B cell (primary cell): ENCODE measurements at regions not wholly inside any gene's neighbourhood (a gene's known extent, or its start where the extent isn't known, plus 50 kb on each side); places are given as distances from the start of the nearest gene placed in this dataset.

Experiments
- ATAC-seq: fragments of 200-7000 bp; cut with Tn5 transposase; one replicate; pipeline ENCODE4 v1.10.0; 2021; ENCODE audit warnings: low read depth, mild to moderate bottlenecking, moderate number of reproducible peaks, moderate library complexity
- CTCF ChIA-PET: fragments of 350-600 bp; sonication (Branson Sonifier 250); formaldehyde crosslinking; loops from one replicate; lab custom pipeline; 2021; ENCODE audit warnings: antibody characterized with exemption, inconsistent platforms; lab: Charles Lee
- POLR2A ChIA-PET: fragments of 350-600 bp; sonication (Branson Sonifier 250); formaldehyde crosslinking; loops from one replicate; lab custom pipeline; 2021; ENCODE audit warnings: antibody characterized with exemption; lab: Charles Lee
- DNase-seq: peaks from one replicate; pipeline ENCODE4 v3.0.0; 2013
- H2AFZ ChIP-seq: 2 replicates; pipeline ENCODE4 v1.6.1; 2012; ENCODE audit warnings: mild to moderate bottlenecking, low read depth, low read length; ENCODE audit not compliant: insufficient read depth, poor library complexity, severe bottlenecking
- H3K27ac ChIP-seq, 2 donors: 1 replicate in 1 of 2; 2 replicates in 1 of 2; pipeline ENCODE4 v1.5.1; 2012 to 2013; ENCODE audit warnings: low read length in 2 of 2, mild to moderate bottlenecking in 2 of 2, moderate library complexity in 1 of 2
- H3K27me3 ChIP-seq, 4 experiments: fragments of 200-600 bp in 1 of 4; sonication (generic) in 1 of 4; replicated peaks in 1 of 4; 1 replicate in 2 of 4; 2 replicates in 2 of 4; pipeline versions ENCODE4 v1.6.1 to v1.7.0; 2013 to 2016; ENCODE audit warnings: low read length in 3 of 4, mild to moderate bottlenecking in 2 of 4, mixed read lengths in 1 of 4, moderate library complexity in 1 of 4; ENCODE audit not compliant: insufficient read depth in 4 of 4, control insufficient read depth in 3 of 4; ENCODE audit errors: control extremely low read depth in 1 of 4
- H3K36me3 ChIP-seq, 2 experiments: replicated peaks in 1 of 2; 1 replicate in 1 of 2; 2 replicates in 1 of 2; pipeline versions ENCODE4 v1.6.1 to v1.7.1; 2013; ENCODE audit warnings: low read length in 1 of 2; ENCODE audit not compliant: insufficient read depth in 2 of 2, control insufficient read depth in 1 of 2; ENCODE audit errors: control extremely low read depth in 1 of 2, extremely low read depth in 1 of 2
- H3K4me1 ChIP-seq, 2 donors: fragments of 200-600 bp in 1 of 2; sonication (generic) in 1 of 2; 1 replicate in 1 of 2; 2 replicates in 1 of 2; pipeline versions ENCODE4 v1.5.1 to v1.6.1; 2013 to 2017; ENCODE audit warnings: low read length in 2 of 2; ENCODE audit not compliant: control insufficient read depth in 2 of 2, insufficient read depth in 2 of 2
- H3K4me2 ChIP-seq: replicated peaks from 2 replicates; pipeline ENCODE3; 2012; ENCODE audit warnings: mild to moderate bottlenecking, low read depth, low read length; ENCODE audit not compliant: poor library complexity, severe bottlenecking
- H3K4me3 ChIP-seq, 5 experiments: fragments of 200-600 bp in 1 of 5; sonication (generic) in 1 of 5; 1 replicate in 3 of 5; 2 replicates in 2 of 5; pipeline versions ENCODE4 v1.5.1 to v1.7.0; 2011 to 2016; ENCODE audit warnings: low read length in 4 of 5, mild to moderate bottlenecking in 4 of 5, low read depth in 2 of 5, control low read depth in 1 of 5, moderate library complexity in 1 of 5; ENCODE audit not compliant: insufficient read depth in 1 of 5; ENCODE audit errors: control extremely low read depth in 1 of 5, extremely low read depth in 1 of 5
- H3K79me2 ChIP-seq: fragments of 200-600 bp; sonication (generic); one replicate; pipeline ENCODE4 v1.6.0; 2016; ENCODE audit warnings: low read length; ENCODE audit not compliant: control insufficient read depth, insufficient read depth
- H3K9ac ChIP-seq: fragments of 200-600 bp; sonication (generic); 2 replicates; pipeline ENCODE4 v1.6.1; 2017; ENCODE audit warnings: mild to moderate bottlenecking, low read length, moderate library complexity
- H3K9me3 ChIP-seq, 3 donors: one replicate each; pipeline versions ENCODE4 v1.6.1 to v1.7.1; 2013; ENCODE audit warnings: low read length in 2 of 3; ENCODE audit not compliant: control insufficient read depth in 2 of 3, insufficient read depth in 1 of 3; ENCODE audit errors: control extremely low read depth in 1 of 3
- H4K20me1 ChIP-seq: 2 replicates; pipeline ENCODE4 v1.6.0; 2012; ENCODE audit warnings: mild to moderate bottlenecking, low read length; ENCODE audit not compliant: insufficient read depth, control insufficient read depth, poor library complexity, severe bottlenecking
- H3K27ac Mint-ChIP-seq: one replicate; pipeline ENCODE4 v1.8.0; 2021; ENCODE audit warnings: mixed read lengths
- H3K27me3 Mint-ChIP-seq: one replicate; pipeline ENCODE4 v1.8.0; 2021; ENCODE audit warnings: mixed read lengths
- H3K4me1 Mint-ChIP-seq: one replicate; pipeline ENCODE4 v1.8.0; 2021; ENCODE audit warnings: mixed read lengths
- H3K4me3 Mint-ChIP-seq: one replicate; pipeline ENCODE4 v1.8.0; 2021; ENCODE audit warnings: mixed read lengths
- H3K9me3 Mint-ChIP-seq: one replicate; pipeline ENCODE4 v1.8.0; 2022; ENCODE audit warnings: mixed read lengths; ENCODE audit not compliant: insufficient read depth
- CTCF ChIP-seq: fragments of 200-600 bp; IDR thresholded peaks from one replicate; pipeline ENCODE4 v1.8.0; 2022; ENCODE audit warnings: antibody characterized with exemption, mild to moderate bottlenecking
- EZH2 ChIP-seq: IDR thresholded peaks from 2 replicates; pipeline ENCODE4 v1.6.1; 2012; ENCODE audit warnings: borderline replicate concordance, low read depth, mild to moderate bottlenecking, moderate library complexity, low read length; ENCODE audit not compliant: insufficient read depth, poor library complexity, severe bottlenecking
- WGBS: methylation state at CpG from one replicate; pipeline ENCODE4 v1.1.5; 2013; ENCODE audit warnings: missing lambda C conversion rate; ENCODE audit not compliant: insufficient coverage; 5-methylcytosine and 5-hydroxymethylcytosine counted together
- intact Hi-C: fragments of 100-400 bp; cut with micrococcal nuclease; formaldehyde crosslinking; loops from one replicate; pipeline ENCODE4 v1.10.0; 2022

GRCh38 chr7:17599733-17600339 is 301.4 kb downstream of the AHR start:
- Histone ChIP-seq H3K36me3 (no peaks in the 10 kb centered on the region), H3K79me2 (no peaks in the 10 kb centered on the region), H3K4me1 (no peaks in the 10 kb centered on the region), H3K27me3 (peaks cover 0 to 3% (median 0%) of the 10 kb centered on the region in 4 experiments), H3K9me3 (peaks cover 3 to 13% (median 4%) of the 10 kb centered on the region in 3 donors), H4K20me1 (no peaks in the 10 kb centered on the region), H3K4me2 (no peak overlapping the region), H3K9ac (no peak overlapping the region), H3K4me3 (no peak overlapping the region), H3K27ac (no peak overlapping the region), H2AFZ (no peak overlapping the region)
- no peaks in the 10 kb centered on the region for H3K9me3 Mint-ChIP-seq
- no peak for TF ChIP-seq CTCF
- POLR2A ChIA-PET = no interaction called here
- intact Hi-C loops = no loop called here
- H3K27ac Mint-ChIP-seq = no peak overlapping the region
- H3K4me1 Mint-ChIP-seq = no peaks in the 10 kb centered on the region
- DNase-seq = no peak
- H3K4me3 Mint-ChIP-seq = no peak overlapping the region
- ATAC-seq = no peak
- peaks cover 4% of the 10 kb centered on the region for H3K27me3 Mint-ChIP-seq
- CTCF ChIA-PET = no interaction called here
- WGBS = 100% methylated on average over 1 of the region's 7 CpGs

GRCh38 chr7:17600340-17600752 is 301.9 kb downstream of the AHR start:
- Histone ChIP-seq H2AFZ (no peak overlapping the region), H4K20me1 (no peaks in the 10 kb centered on the region), H3K4me3 (no peak overlapping the region), H3K36me3 (no peaks in the 10 kb centered on the region), H3K9ac (no peak overlapping the region), H3K27ac (no peak overlapping the region), H3K4me2 (no peak overlapping the region), H3K27me3 (peaks cover 0 to 3% (median 0%) of the 10 kb centered on the region in 4 experiments), H3K4me1 (no peaks in the 10 kb centered on the region), H3K9me3 (peaks cover 3 to 13% (median 4%) of the 10 kb centered on the region in 3 donors), H3K79me2 (no peaks in the 10 kb centered on the region)
- Mint-ChIP-seq H3K27ac (no peak overlapping the region), H3K4me1 (no peaks in the 10 kb centered on the region), H3K27me3 (peaks cover 4% of the 10 kb centered on the region), H3K9me3 (no peaks in the 10 kb centered on the region), H3K4me3 (no peak overlapping the region)
- intact Hi-C loops = no loop called here
- ATAC-seq = no peak
- CTCF ChIA-PET = no interaction called here
- TF ChIP-seq EZH2 = no peak
- no peak for TF ChIP-seq CTCF
- WGBS = no CpG with 5 or more reads among the region's 2 CpGs
- DNase-seq = no peak
- POLR2A ChIA-PET = no interaction called here
